ENCODE measurements at regions not wholly inside any gene's neighbourhood (a gene's known extent, or its start where the extent isn't known, plus 50 kb on each side); places are given as distances from the start of the nearest gene placed in this dataset.
"Not testable (repeated sequence)": the region's sequence is repeated elsewhere in the genome, so short reads cannot be mapped to it uniquely, and the experiment has no call there.

GRCh38 chr15:25171856-25172687 is 217.3 kb downstream of the SNRPN start:
- H3K4me1 Mint-ChIP-seq, result no peaks in the 10 kb centered on the region
- peaks cover 4% of the 10 kb centered on the region for H3K36me3 Mint-ChIP-seq
- no peak for DNase-seq
- H3K27me3 Mint-ChIP-seq, result no peaks in the 10 kb centered on the region
- peaks cover 13% of the 10 kb centered on the region for H3K9me3 Mint-ChIP-seq
- no peak overlapping the region for H3K27ac Mint-ChIP-seq
- no peak overlapping the region for H3K4me3 Mint-ChIP-seq

- Mint-ChIP-seq H3K9me3 (peaks cover 15% of the 10 kb centered on the region), H3K27ac (no peak overlapping the region), H3K4me1 (no peaks in the 10 kb centered on the region), H3K27me3 (no peaks in the 10 kb centered on the region), H3K36me3 (peaks cover 4% of the 10 kb centered on the region), H3K4me3 (no peak overlapping the region)
- DNase-seq, result no peak
Observed at GRCh38 chr15:25172691-25173090, 217.9 kb downstream of the SNRPN start.

GRCh38 chr15:25173241-25174028 is 218.6 kb downstream of the SNRPN start:
- Mint-ChIP-seq H3K27ac (no peak overlapping the region), H3K4me1 (no peaks in the 10 kb centered on the region), H3K4me3 (no peak overlapping the region), H3K9me3 (peaks cover 16% of the 10 kb centered on the region), H3K36me3 (peaks cover 4% of the 10 kb centered on the region), H3K27me3 (no peaks in the 10 kb centered on the region)
- DNase-seq, result no peak

- H3K27ac Mint-ChIP-seq, H3K27me3 Mint-ChIP-seq, H3K36me3 Mint-ChIP-seq, H3K4me3 Mint-ChIP-seq, H3K4me1 Mint-ChIP-seq, DNase-seq: not testable (repeated sequence)
- H3K9me3 Mint-ChIP-seq, result peaks cover 16% of the 10 kb centered on the region
Observed at GRCh38 chr15:25174149-25174548, 219.4 kb downstream of the SNRPN start.

- H3K27me3 Mint-ChIP-seq, result no peaks in the 10 kb centered on the region
- no peak overlapping the region for H3K4me3 Mint-ChIP-seq
- H3K9me3 Mint-ChIP-seq, result peaks cover 13% of the 10 kb centered on the region
- no peak overlapping the region for H3K27ac Mint-ChIP-seq
- no peaks in the 10 kb centered on the region for H3K4me1 Mint-ChIP-seq
- DNase-seq, result no peak
- peaks cover 4% of the 10 kb centered on the region for H3K36me3 Mint-ChIP-seq
Observed at GRCh38 chr15:25175033-25175788, 220.4 kb downstream of the SNRPN start.

GRCh38 chr15:25175789-25176615 is 221.2 kb downstream of the SNRPN start:
- H3K27me3 Mint-ChIP-seq, result no peaks in the 10 kb centered on the region
- DNase-seq, result no peak

GRCh38 chr15:25176616-25176923 is 221.8 kb downstream of the SNRPN start:
- peaks cover 4% of the 10 kb centered on the region for H3K36me3 Mint-ChIP-seq
- H3K4me3 Mint-ChIP-seq, result no peak overlapping the region
- no peak overlapping the region for H3K27ac Mint-ChIP-seq
- H3K27me3 Mint-ChIP-seq, result no peaks in the 10 kb centered on the region
- DNase-seq, result no peak
- H3K9me3 Mint-ChIP-seq, result peaks cover 14% of the 10 kb centered on the region
- no peaks in the 10 kb centered on the region for H3K4me1 Mint-ChIP-seq

More at GRCh38 chr15:25175789-25176615, 221.2 kb downstream of the SNRPN start:
- H3K27ac Mint-ChIP-seq, result no peak overlapping the region
- no peak overlapping the region for H3K4me3 Mint-ChIP-seq
- peaks cover 4% of the 10 kb centered on the region for H3K36me3 Mint-ChIP-seq
- no peaks in the 10 kb centered on the region for H3K4me1 Mint-ChIP-seq
- peaks cover 14% of the 10 kb centered on the region for H3K9me3 Mint-ChIP-seq

- H3K4me3 Mint-ChIP-seq, result no peak overlapping the region
- H3K9me3 Mint-ChIP-seq, result peaks cover 14% of the 10 kb centered on the region
- H3K27ac Mint-ChIP-seq, result no peak overlapping the region
- H3K36me3 Mint-ChIP-seq, result peaks cover 4% of the 10 kb centered on the region
- no peaks in the 10 kb centered on the region for H3K4me1 Mint-ChIP-seq
- no peaks in the 10 kb centered on the region for H3K27me3 Mint-ChIP-seq
- no peak for DNase-seq
Observed at GRCh38 chr15:25176991-25177954, 222.5 kb downstream of the SNRPN start.

GRCh38 chr15:25177955-25178801 is 223.4 kb downstream of the SNRPN start:
- H3K36me3 Mint-ChIP-seq, result peaks cover 4% of the 10 kb centered on the region
- H3K4me1 Mint-ChIP-seq, result no peaks in the 10 kb centered on the region
- DNase-seq, result no peak
- H3K9me3 Mint-ChIP-seq, result peaks cover 14% of the 10 kb centered on the region
- H3K27me3 Mint-ChIP-seq, result no peaks in the 10 kb centered on the region
- H3K27ac Mint-ChIP-seq, result no peak overlapping the region
- no peak overlapping the region for H3K4me3 Mint-ChIP-seq

- no peak overlapping the region for H3K27ac Mint-ChIP-seq
- no peak overlapping the region for H3K4me3 Mint-ChIP-seq
- H3K36me3 Mint-ChIP-seq, result peaks cover 2% of the 10 kb centered on the region
- H3K9me3 Mint-ChIP-seq, result peaks cover 11% of the 10 kb centered on the region
- DNase-seq, result no peak
- H3K4me1 Mint-ChIP-seq, result no peaks in the 10 kb centered on the region
- H3K27me3 Mint-ChIP-seq, result no peaks in the 10 kb centered on the region
Observed at GRCh38 chr15:25178835-25179672, 224.3 kb downstream of the SNRPN start.

- peaks cover under 1% of the 10 kb centered on the region for H3K36me3 Mint-ChIP-seq
- peaks cover 4% of the 10 kb centered on the region for H3K9me3 Mint-ChIP-seq
- H3K4me3 Mint-ChIP-seq, result no peak overlapping the region
- no peaks in the 10 kb centered on the region for H3K27me3 Mint-ChIP-seq
- no peak for DNase-seq
- no peaks in the 10 kb centered on the region for H3K4me1 Mint-ChIP-seq
- no peak overlapping the region for H3K27ac Mint-ChIP-seq
Observed at GRCh38 chr15:25179673-25180511, 225.1 kb downstream of the SNRPN start.
